ENCODE measurements at regions not wholly inside any gene's neighbourhood (a gene's known extent, or its start where the extent isn't known, plus 50 kb on each side); places are given as distances from the start of the nearest gene placed in this dataset.

GRCh38 chr14:25677111-25677510 lies 627.2 kb upstream of the STXBP6 start:
- Histone ChIP-seq H3K27ac (replicated peaks) (no peak overlapping the region), H3K4me3 (no peak overlapping the region), H3K9me3 (replicated peaks) (peaks cover 6% of the 10 kb centered on the region), H3K4me1 (no peaks in the 10 kb centered on the region), H3K36me3 (no peaks in the 10 kb centered on the region), H3K27me3 (ENCODE audit: low read depth) (no peaks in the 10 kb centered on the region)
- intact Hi-C loops (cut with micrococcal nuclease), result no loop called here
- no peak for DNase-seq
- no peak for TF ChIP-seq CTCF (IDR thresholded peaks at IDR 0.05; ENCODE audit: borderline replicate concordance)

GRCh38 chr14:25667387-25667786 lies 617.4 kb upstream of the STXBP6 start:
- no peaks in the 10 kb centered on the region for H3K27me3 ChIP-seq (ENCODE audit: low read depth)
- H3K36me3 ChIP-seq, result no peaks in the 10 kb centered on the region
- H3K4me1 ChIP-seq, result no peaks in the 10 kb centered on the region
- H3K9me3 ChIP-seq (replicated peaks), result no peaks in the 10 kb centered on the region
- no peak for TF ChIP-seq CTCF (IDR thresholded peaks at IDR 0.05; ENCODE audit: borderline replicate concordance)
- no peak overlapping the region for H3K27ac ChIP-seq (replicated peaks)
- intact Hi-C loops (cut with micrococcal nuclease), result no loop called here
- DNase-seq, result no peak
- H3K4me3 ChIP-seq, result no peak overlapping the region

- DNase-seq, result no peak
- TF ChIP-seq CTCF (IDR thresholded peaks at IDR 0.05; ENCODE audit: borderline replicate concordance), result no peak
Measured at GRCh38 chr14:25666877-25667276, 616.9 kb upstream of the STXBP6 start.

GRCh38 chr14:25658988-25659387 lies 609.0 kb upstream of the STXBP6 start:
- no peaks in the 10 kb centered on the region for H3K36me3 ChIP-seq
- H3K4me1 ChIP-seq, result no peaks in the 10 kb centered on the region
- H3K4me3 ChIP-seq, result no peak overlapping the region
- H3K27me3 ChIP-seq (ENCODE audit: low read depth), result no peaks in the 10 kb centered on the region
- no peak for DNase-seq
- H3K27ac ChIP-seq (replicated peaks), result no peak overlapping the region
- no peak for TF ChIP-seq CTCF (IDR thresholded peaks at IDR 0.05; ENCODE audit: borderline replicate concordance)
- intact Hi-C loops (cut with micrococcal nuclease), result no loop called here
- no peaks in the 10 kb centered on the region for H3K9me3 ChIP-seq (replicated peaks)

More at GRCh38 chr14:25666877-25667276, 616.9 kb upstream of the STXBP6 start:
- H3K4me3 ChIP-seq, result no peak overlapping the region
- no peaks in the 10 kb centered on the region for H3K9me3 ChIP-seq (replicated peaks)
- intact Hi-C loops (cut with micrococcal nuclease), result no loop called here
- H3K4me1 ChIP-seq, result no peaks in the 10 kb centered on the region
- H3K36me3 ChIP-seq, result no peaks in the 10 kb centered on the region
- no peak overlapping the region for H3K27ac ChIP-seq (replicated peaks)
- H3K27me3 ChIP-seq (ENCODE audit: low read depth), result no peaks in the 10 kb centered on the region

GRCh38 chr14:25630447-25630846 lies 580.5 kb upstream of the STXBP6 start:
- intact Hi-C loops (cut with micrococcal nuclease), result no loop called here
- H3K4me1 ChIP-seq, result no peaks in the 10 kb centered on the region
- H3K4me3 ChIP-seq, result no peak overlapping the region
- H3K27me3 ChIP-seq (ENCODE audit: low read depth), result no peaks in the 10 kb centered on the region
- H3K9me3 ChIP-seq (replicated peaks), result no peaks in the 10 kb centered on the region
- DNase-seq, result no peak
- no peak overlapping the region for H3K27ac ChIP-seq (replicated peaks)
- H3K36me3 ChIP-seq, result no peaks in the 10 kb centered on the region
- no peak for TF ChIP-seq CTCF (IDR thresholded peaks at IDR 0.05; ENCODE audit: borderline replicate concordance)

GRCh38 chr14:25628978-25629377 lies 579.0 kb upstream of the STXBP6 start:
- no peak for DNase-seq
- Histone ChIP-seq H3K27ac (replicated peaks) (no peak overlapping the region), H3K36me3 (no peaks in the 10 kb centered on the region), H3K27me3 (ENCODE audit: low read depth) (no peaks in the 10 kb centered on the region), H3K4me1 (no peaks in the 10 kb centered on the region), H3K4me3 (no peak overlapping the region), H3K9me3 (replicated peaks) (no peaks in the 10 kb centered on the region)
- TF ChIP-seq CTCF (IDR thresholded peaks at IDR 0.05; ENCODE audit: borderline replicate concordance), result no peak
- intact Hi-C loops (cut with micrococcal nuclease), result no loop called here
